ENCODE measurements at regions not wholly inside any gene's neighbourhood (a gene's known extent, or its start where the extent isn't known, plus 50 kb on each side); places are given as distances from the start of the nearest gene placed in this dataset.

DNA sequence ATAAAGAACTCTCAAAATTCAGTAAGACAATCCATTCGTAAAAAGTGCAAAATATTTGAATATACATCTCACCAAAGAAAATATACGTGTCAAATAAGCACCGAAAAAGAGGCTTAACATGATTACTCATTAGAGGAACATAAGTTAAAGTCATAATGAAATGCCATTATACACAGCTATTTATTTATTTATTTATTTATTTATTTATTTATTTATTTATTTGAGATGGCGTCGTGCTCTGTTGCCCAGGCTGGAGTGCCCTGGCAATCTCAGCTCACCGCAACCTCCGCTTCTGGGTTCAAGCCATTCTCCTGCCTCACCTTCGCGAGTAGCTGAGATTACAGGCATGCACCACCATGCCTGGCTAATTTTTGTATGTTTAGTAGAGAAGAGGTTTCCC, 203.6 kb upstream of the UBASH3B start:
- in situ Hi-C loops (cut with HindIII; ENCODE audit: low sequenced_read_pairs): no loop called here

DNA sequence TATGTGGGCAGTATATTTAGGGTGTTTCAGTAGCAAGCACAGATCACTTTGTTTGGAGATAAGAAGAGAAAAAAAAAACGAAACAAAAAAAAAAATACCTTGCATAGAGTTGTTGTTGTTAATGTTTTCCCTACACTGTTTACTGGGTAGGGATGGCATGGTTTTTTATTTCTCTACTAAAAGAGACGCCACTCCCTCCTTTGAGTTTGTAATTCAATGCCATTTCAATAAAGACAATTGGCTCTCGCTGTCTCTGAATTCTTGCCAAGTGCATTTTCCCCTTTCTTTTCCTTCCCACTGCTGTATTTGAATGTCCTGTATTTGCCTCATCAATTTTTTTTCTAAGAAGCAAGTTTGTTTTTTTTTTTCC, 213.9 kb upstream of the UBASH3B start:
- in situ Hi-C loops (cut with HindIII; ENCODE audit: low sequenced_read_pairs): no loop called here

DNA sequence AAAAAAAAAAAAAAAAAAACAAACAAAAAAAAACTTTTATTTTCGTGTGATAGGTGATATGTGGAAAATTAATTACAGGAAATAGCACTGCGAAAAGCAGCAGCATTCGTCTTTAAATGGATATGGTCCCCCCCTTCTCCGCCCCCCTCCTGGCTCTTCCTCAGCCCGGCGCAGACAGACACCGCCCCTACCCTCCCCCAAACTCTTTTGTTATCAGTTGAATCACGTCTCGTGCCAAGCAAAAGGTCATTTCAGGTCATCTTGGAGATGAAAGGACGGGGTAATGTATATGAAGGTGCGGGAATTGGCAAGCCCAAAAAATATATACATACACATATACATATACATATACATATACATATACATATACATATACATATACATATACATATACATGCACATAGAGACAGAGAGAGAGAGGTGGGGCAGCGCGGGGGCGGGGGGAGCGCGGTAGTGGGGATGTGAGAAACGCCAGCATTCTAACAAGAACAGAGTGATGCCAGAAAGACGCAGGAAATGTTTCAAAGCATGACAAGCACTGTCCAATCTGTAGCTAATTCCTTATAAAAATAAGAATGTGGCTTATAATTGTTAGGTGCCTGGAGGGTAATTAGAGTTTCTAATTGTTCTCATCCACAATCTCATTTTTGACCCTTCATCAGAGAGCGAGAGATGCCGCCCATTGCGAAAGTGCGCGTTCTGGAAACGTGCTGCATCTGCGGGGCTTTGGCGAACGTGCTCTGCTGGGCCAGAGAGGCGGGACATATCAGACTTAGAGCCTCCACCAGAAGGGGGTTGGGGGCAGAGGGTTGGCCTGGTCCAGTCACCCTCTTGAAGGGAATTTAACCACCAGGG, 214.5 kb upstream of the UBASH3B start:
- in situ Hi-C loops (cut with HindIII; ENCODE audit: low sequenced_read_pairs): no loop called here

DNA sequence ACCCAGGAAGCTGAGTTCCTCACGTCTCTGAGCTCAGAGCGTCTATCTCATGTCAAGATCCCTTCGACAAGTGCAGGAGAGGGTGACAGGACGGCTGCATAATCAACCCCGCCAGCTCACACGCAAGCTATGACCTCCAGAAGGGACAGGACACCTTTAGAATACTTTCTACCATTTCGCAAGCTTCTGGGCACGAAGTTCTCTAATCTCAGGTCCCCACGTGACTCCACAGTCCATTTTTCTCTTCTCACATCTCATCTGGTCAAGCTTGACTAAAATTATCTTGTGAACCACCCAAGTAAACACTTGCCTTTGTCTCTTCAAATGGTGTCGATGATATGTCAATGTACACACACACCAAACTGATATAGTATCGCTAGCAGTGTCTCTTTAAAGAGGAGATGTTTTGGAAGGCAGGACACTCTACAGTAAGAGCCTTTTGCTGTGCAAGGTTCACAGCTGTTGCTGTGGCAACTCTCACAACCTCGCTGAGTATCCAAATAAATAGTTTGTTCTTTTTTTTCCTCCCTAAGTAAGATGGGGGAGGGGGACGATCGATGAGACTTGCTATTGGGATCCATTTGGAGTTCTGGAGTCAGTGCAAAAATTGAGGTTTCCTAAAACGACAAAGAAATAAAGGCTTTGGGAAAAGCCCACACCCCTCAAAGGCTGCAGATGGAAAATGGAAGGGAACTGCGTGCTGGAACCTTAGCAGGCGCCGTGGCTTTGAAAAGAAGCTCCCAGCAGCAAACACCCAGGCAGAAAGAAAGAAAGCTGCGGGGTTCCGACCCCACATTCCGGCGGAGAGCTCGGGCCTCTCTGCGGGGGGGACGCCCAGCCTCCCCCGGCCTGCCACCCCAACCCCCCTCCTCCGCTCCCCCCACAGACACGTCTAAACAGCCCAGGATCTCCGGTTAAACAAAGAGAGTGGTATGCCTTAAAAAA, 215.4 kb upstream of the UBASH3B start:
- in situ Hi-C loops (cut with HindIII; ENCODE audit: low sequenced_read_pairs): no loop called here

DNA sequence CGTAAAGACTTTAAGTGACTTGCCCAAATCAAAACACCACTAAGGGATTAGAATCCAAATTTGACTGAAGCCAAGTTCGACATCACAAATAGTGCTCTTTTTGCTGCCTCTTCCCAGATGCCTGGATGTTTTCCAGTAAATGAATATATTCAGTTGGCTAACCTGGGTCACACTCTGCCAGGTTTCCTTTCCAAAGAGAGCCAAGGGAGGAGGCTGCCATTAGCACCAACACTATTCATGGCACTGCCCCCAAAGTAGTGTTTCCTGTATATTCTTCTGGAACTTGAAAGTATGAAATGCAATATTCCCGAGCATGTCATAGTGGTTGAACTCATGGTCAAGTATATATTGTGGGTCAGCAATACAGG, 219.3 kb upstream of the UBASH3B start:
- in situ Hi-C loops (cut with HindIII; ENCODE audit: low sequenced_read_pairs): no loop called here

DNA sequence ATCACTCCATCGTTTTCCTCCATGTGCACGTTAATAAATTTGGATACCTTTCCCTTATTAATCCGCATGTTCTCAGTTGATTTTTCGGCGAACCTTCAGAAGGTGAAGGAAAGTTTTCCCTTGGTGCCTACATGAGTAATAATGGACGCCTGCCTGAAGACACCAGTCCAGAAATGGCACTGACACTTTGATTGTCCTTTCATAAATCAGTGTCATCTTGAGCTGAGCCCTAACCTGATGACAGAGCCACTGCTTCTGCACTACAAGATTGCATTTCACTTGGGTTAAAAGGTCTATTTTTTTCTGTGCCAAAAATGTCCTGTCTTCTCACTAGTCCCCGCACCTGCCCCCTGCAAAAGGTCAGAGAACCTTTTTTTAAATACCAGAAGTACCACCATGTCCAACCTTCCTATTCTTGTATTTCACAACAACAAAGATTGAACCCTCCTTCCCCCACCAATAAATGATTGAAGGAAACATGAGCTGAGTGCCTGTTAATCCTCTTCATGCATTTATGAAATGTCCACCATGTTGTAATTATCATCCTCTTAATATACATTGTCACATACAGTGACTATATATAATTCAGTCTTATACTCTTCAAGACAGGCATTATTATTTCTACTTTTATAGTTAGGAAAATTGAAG, 219.9 kb upstream of the UBASH3B start:
- in situ Hi-C loops (cut with HindIII; ENCODE audit: low sequenced_read_pairs): no loop called here

DNA sequence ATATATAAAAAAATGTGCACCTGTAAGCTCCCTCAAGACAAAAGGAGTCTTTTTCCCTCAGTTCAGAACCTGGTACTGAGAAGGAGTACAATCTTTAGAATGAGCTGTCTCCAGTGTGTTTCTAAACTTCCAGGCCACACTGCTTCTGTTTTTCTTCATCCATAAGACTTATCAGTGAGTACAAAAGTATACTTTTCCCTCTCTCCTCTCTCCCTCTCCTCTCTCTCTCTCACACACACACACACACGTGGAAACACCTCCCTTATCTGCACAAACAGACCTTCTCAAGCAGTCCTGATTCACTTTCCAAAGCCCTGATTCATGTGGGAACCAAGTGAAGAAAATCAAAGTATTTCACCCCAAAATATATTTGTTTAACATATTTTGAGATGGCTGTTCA, 220.7 kb upstream of the UBASH3B start:
- in situ Hi-C loops (cut with HindIII; ENCODE audit: low sequenced_read_pairs): no loop called here

DNA sequence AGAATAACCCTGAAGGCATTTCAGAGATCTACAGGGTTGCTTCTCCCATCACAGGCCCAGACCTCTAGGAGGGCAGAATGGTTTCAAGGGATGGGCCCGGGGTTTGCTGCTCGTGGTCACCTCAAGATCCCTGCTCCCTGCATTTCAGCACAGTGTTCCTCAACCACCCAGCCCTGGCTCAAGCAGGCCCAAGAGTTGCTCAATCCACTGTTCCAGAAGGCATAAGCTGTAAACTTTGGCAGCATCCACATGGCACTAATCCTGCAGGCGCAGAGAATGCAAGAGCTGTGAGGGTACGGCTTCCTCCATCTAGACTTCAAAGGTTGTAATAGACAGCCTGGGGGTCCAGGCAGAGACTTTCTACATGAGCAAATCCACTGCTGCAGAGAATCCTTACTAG, 225.0 kb upstream of the UBASH3B start:
- in situ Hi-C loops (cut with HindIII; ENCODE audit: low sequenced_read_pairs): no loop called here

DNA sequence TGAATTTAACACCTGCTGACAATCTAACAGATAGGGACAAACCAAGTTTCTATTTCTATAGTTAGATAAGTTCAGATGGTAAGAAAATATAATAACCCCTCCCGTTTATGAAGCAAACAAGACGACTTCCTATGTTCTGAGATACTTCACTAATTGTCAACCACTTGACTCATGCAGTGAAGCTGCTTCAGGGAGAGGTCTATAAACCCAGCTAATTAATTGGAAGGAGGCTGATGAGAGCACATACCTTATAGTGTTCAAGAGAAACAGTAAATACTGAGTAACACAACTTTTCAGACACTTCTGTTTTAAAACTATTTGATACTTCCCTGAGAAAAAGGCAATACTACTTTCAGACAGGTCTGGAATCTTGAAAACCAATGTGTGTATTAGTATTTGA, 229.4 kb upstream of the UBASH3B start:
- in situ Hi-C loops (cut with HindIII; ENCODE audit: low sequenced_read_pairs): no loop called here

DNA sequence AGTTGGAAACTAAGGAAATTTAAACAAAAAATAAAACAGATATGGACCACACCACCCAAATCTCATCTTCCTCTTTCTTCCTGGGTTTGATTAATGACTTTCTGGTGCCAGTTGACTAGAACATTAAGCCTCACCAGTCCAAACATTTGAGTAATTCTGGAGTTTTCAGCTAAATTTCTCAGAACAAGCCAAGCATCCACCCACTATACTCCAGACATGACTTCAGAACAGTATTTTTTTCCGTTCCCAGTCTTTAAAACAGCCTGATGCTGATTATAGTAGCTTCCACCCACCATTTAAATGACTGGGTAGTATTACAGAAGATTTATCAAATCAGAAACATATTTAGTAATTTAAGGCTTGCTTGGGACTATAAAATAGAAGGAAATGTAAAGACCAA, 230.9 kb upstream of the UBASH3B start:
- in situ Hi-C loops (cut with HindIII; ENCODE audit: low sequenced_read_pairs): no loop called here

DNA sequence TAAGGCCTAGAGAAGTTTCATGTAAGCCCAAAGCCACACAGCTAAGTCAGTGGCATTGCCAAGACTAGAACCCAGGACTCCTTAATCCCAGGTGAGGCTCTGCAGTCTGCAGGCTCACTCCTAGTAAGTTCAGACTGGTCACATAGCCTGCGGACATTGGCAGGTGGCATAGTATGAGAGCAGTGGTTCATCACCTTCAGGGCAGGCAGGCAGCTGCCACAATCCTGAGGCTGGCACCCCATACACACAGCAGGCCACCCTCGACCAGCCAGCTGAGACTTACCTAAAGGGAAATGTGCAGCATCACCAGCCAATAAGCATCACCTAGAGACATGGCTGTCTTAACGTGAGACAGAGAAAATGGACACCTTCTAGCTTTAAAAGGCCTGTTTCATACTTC, 231.6 kb upstream of the UBASH3B start:
- in situ Hi-C loops (cut with HindIII; ENCODE audit: low sequenced_read_pairs): no loop called here

DNA sequence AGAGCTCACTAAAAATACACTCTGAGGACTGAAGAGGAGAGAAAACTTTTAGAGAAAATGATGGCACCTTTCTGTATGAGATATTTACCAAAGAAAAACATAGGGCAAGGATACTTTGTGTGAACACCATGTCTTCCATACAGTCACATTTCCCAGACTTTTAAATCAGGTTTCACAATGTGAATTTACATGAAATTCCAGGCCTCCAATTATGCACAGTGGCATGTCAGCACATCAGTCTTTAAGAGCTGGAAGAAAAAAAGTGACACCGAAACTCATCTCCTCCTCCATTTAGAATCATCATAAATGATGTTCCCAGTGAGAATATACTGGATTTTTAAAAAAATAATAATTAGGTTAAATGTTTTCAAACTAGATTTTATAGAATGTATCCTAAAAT, 232.2 kb upstream of the UBASH3B start:
- in situ Hi-C loops (cut with HindIII; ENCODE audit: low sequenced_read_pairs): no loop called here

DNA sequence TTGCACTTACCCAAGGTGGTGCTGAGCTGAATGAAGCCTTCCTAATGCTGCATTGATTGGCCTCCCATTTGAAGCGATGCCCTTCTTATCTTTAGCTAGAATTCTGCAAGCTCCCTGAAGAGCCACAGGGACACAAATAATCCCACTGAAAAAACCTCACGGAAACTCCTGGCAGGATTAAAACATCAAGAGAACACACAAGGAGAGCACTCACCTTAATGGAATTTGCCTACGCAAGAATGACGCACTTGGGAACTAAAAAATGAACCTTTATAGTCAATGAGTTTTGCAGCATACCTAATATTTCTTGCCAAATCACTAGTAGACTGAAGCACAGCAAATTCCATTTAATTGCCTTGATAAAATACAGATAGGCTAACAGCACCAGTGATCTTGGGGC, 232.8 kb upstream of the UBASH3B start:
- in situ Hi-C loops (cut with HindIII; ENCODE audit: low sequenced_read_pairs): no loop called here

DNA sequence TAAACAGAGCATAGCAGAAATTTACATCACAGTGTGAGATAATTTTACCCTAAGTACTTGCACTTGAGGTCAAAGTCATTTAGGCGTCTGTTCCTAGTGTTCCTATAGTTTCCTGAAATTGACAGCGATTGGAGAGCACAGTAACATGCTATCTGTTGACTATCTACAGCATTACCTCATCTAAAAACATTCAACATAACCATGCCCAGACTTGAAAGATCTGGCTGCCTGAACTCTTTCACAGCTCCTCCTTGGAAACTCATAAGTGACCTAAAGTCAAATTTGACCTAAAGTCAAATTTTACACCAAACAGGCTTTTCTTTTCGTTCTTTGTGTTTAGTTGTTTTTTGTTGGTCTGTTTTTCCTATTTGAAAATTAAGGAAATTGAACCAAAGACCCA, 233.8 kb upstream of the UBASH3B start:
- in situ Hi-C loops (cut with HindIII; ENCODE audit: low sequenced_read_pairs): no loop called here

DNA sequence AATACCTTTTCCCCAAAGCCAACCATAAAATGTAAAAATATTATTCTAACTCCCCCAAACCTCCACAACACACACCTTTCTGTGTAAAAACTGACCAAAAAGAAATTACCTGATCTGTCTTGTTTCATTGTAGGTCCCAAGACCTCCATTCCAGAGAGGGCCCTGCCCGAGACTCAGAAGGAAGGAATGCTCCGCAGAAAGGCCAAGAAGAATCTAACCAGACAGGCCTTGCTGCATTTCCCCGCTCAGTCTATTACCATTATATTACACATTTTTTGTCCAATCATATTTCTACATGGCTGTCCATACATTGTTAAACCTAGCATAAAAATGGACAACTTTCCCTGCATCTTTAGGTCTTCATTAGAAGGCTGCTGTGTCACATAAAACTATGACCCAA, 237.5 kb upstream of the UBASH3B start:
- in situ Hi-C loops (cut with HindIII; ENCODE audit: low sequenced_read_pairs): no loop called here

DNA sequence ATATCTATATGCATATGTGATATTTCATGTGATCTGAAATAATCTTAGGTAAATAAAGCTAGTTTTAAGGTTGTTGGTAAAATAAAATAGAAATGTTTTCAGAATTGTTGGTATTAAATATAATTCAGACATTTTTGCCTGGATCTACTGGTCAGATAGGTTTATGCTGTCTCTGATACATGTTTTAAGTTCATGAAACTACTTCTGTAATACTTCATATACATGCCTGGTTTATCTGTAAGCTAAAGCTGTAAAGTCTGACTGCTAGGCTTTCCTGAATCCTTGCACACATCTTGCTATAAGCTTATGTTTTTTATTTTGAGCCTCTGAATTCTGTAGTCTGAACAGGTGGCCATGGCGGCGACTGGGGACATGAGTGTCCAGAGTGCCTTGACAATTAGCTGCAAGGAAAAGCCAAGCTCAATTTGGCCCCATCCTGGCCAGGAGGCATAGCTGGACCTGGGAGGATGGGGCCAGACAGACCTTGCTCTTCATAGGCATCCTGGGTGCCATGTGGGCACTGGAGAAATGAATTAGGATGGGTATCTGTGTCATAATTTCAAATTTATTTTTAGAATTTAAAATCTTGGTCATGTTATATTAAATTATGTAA, 241.0 kb upstream of the UBASH3B start:
- in situ Hi-C loops (cut with HindIII; ENCODE audit: low sequenced_read_pairs): loop anchor here (5.0 kb wide), 1 partner anchor 62 kb away; no protein-coding TSS in a partner anchor

DNA sequence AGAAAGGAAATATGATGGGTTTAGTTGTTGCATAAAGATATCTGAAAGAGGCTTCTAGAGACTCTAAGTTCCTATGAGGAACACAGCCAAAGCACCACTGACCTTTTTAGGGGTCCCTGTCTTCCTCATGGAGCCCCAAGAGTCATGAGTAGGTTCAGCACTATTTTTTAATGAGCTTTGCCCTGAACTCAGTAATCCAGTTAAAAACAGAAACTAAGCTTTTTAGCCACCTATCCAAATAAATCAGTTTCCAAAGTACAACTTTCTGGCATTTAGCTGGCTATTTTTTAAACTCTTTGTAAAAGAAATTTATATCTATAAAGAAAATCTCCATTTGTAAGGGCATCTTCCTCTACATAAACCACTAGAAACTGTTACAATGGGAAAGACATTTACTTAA, 241.8 kb upstream of the UBASH3B start:
- in situ Hi-C loops (cut with HindIII; ENCODE audit: low sequenced_read_pairs): loop anchor here (5.0 kb wide), 1 partner anchor 61 kb away; no protein-coding TSS in a partner anchor

DNA sequence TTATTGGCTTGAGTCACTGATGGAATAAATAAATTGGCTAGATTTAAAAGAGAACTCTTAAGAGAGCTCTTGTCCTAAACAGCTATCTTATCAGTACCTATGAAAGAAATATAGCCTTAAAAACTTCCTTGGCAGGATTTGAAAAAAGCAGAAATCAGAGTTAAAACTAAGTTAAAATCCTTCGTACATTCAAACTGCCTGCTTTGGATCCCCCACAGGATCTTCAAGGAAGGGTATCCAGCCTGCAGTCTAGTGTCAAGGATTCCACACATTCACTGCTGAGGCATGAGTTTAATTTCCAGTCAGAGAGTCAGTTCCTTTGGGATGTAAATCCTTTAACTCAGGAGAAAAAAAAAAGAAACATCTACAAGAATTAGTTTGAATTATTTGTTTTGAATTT, 242.9 kb upstream of the UBASH3B start:
- in situ Hi-C loops (cut with HindIII; ENCODE audit: low sequenced_read_pairs): loop anchor here (5.0 kb wide), 1 partner anchor 60 kb away; no protein-coding TSS in a partner anchor

DNA sequence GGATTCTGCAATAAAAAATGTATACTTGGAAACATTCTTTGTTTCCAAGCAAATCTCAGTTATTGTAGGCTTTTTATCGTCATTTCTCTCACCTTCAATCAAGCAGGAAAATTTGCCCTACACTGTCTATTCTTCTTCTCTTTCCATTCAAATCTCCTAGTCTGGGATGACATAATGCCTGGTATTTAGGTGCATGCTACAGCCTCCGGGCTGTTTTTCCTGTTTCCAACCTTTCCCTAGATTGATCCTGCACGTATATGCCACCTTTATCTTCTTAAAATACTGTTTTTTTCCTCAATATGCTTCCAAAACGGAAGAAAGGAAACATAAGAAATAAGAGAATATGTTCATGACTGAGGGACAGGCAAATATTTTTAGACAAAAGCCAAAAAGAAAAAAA, 249.1 kb upstream of the UBASH3B start:
- in situ Hi-C loops (cut with HindIII; ENCODE audit: low sequenced_read_pairs): no loop called here

DNA sequence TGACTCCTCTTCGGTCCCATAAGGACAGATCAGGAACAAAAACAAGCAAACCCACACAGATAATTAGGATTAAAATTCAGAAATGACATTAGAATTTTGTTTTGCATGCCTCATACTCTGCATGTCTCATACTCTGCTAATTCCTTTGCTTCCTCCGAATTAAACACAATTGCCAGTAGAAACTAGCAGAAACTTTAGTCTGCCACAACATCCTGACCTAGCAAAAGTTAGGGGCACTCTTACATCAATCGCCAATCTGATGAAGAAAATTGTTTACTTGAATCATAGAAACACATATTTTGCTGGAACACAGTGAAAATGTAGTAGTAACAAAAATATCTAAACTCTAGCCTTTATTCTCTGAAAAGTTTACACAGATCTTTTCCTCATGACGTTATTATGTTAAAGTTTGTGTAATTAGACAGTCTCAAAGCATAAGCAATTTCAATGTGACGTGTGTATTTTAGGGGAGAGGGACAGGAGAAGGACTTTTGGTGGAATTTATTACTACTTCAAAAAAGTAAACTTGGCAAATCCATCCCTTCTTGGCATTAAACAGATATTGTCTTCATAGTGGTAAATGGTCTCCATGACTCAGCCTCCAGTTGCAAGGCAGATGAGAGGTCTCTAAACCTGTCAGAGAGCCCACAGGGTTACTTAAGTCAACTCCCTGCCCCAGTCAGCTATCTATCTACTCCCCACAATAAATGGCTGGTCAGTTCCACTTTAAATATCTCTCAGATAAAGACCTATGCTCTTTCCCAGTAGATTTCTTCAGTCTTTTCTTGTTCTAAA, 249.8 kb upstream of the UBASH3B start:
- in situ Hi-C loops (cut with HindIII; ENCODE audit: low sequenced_read_pairs): no loop called here
